ENCODE measurements at regions not wholly inside any gene's neighbourhood (a gene's known extent, or its start where the extent isn't known, plus 50 kb on each side); places are given as distances from the start of the nearest gene placed in this dataset.

DNA sequence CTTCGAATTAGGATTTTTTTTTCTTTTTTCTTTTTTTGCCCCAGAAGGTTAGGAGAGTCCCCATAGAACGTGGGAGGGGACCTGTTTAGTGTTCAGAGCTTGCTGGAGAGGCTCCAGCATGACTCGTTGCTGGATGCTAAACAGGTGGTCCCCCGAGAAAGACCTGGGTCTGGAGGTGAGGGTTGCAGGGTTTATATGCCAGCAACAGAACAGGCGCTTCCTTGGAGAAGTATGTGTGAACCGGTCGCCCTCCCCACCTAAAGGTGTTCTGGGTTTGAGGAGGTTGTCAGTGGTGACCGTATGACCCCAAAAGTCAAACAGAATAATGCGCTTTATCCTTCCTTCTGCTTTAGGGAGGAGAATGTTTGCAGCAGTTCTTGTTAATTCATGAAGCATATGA is 52.1 kb upstream of the SHOX start:
- TF ChIP-seq CTCF (IDR thresholded peaks at IDR 0.05) (no peak), POLR2A (IDR thresholded peaks at IDR 0.05) (no peak)

All from Peyer's patch (tissue), 4 donors.